Smooth muscle cell (in vitro differentiated cells): ENCODE measurements at regions not wholly inside any gene's neighbourhood (a gene's known extent, or its start where the extent isn't known, plus 50 kb on each side); places are given as distances from the start of the nearest gene placed in this dataset.

ENCODE experiments used
- DNase-seq: peaks from one replicate; lab custom pipeline; 2025; ENCODE audit not compliant: unreplicated experiment; lab: John Stamatoyannopoulos, UW
- H2AFZ ChIP-seq: fragments of 200-600 bp; sonication (generic); 2 replicates; pipeline ENCODE4 v1.6.0; 2016; ENCODE audit warnings: antibody characterized with exemption, low read depth, mild to moderate bottlenecking
- H3F3A ChIP-seq: fragments of 200-600 bp; sonication (generic); 2 replicates; pipeline ENCODE4 v1.6.0; 2017; ENCODE audit warnings: antibody characterized with exemption, low read depth
- H3K27ac ChIP-seq: fragments of 200-600 bp; sonication (generic); 2 replicates; pipeline ENCODE4 v1.5.1; 2016; ENCODE audit warnings: low read depth, mild to moderate bottlenecking
- H3K27me3 ChIP-seq: fragments of 200-600 bp; sonication (generic); 2 replicates; pipeline ENCODE4 v1.6.1; 2016; ENCODE audit warnings: low read depth, mild to moderate bottlenecking
- H3K36me3 ChIP-seq: fragments of 200-600 bp; sonication (generic); 2 replicates; pipeline ENCODE4 v1.5.1; 2016; ENCODE audit warnings: low read depth
- H3K4me1 ChIP-seq: fragments of 200-600 bp; sonication (generic); 2 replicates; pipeline ENCODE4 v1.5.1; 2016; ENCODE audit warnings: low read depth
- H3K4me2 ChIP-seq: fragments of 200-600 bp; sonication (generic); 2 replicates; pipeline ENCODE4 v1.6.0; 2016; ENCODE audit warnings: mild to moderate bottlenecking
- H3K4me3 ChIP-seq: fragments of 200-600 bp; sonication (generic); 2 replicates; pipeline ENCODE4 v1.5.1; 2016; ENCODE audit warnings: mild to moderate bottlenecking
- H3K79me2 ChIP-seq: fragments of 200-600 bp; sonication (generic); 2 replicates; pipeline ENCODE4 v1.6.0; 2016; ENCODE audit warnings: low read depth, mild to moderate bottlenecking
- H3K9ac ChIP-seq: fragments of 200-600 bp; sonication (generic); 2 replicates; pipeline ENCODE4 v1.6.0; 2016; ENCODE audit warnings: low read depth
- H3K9me3 ChIP-seq: fragments of 200-600 bp; sonication (generic); replicated peaks from 2 replicates; pipeline ENCODE4 v1.5.1; 2016; ENCODE audit warnings: low read depth
- H4K20me1 ChIP-seq: fragments of 200-600 bp; sonication (generic); 2 replicates; pipeline ENCODE4 v1.6.0; 2016; ENCODE audit warnings: low read depth
- WGBS: methylation state at CpG from one replicate; pipeline ENCODE4 v1.1.7; 2016; ENCODE audit warnings: low lambda C conversion rate; 5-methylcytosine and 5-hydroxymethylcytosine counted together
- TF ChIP-seq, protein P1 (sequence below): fragments of 200-600 bp; sonication (generic); IDR thresholded peaks from 2 replicates; pipeline ENCODE4 v1.5.1; 2017; ENCODE audit warnings: borderline replicate concordance, mild to moderate bottlenecking, antibody characterized with exemption; ENCODE audit not compliant: insufficient read depth, poor library complexity, severe bottlenecking

DNA sequence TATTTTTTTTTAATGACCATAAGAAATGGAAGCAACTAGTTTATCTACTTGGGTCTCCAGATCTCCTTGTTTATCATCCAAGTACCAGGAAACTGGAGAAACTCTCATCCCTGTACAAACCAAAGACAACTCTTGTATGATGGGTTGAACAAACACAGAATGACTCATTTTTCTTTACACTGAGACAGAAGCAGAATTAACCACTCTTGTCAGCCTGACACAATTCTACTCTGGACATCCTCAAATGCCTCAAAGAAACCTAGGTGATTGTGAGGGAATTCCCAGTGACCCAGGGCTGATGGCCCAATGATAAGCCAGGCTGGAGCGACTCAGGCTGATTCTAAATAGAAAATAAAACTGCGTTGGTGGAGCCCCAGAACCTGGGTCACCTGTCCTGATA is 151.5 kb downstream of the ZNF737 start:
- TF ChIP-seq, protein P1, sequence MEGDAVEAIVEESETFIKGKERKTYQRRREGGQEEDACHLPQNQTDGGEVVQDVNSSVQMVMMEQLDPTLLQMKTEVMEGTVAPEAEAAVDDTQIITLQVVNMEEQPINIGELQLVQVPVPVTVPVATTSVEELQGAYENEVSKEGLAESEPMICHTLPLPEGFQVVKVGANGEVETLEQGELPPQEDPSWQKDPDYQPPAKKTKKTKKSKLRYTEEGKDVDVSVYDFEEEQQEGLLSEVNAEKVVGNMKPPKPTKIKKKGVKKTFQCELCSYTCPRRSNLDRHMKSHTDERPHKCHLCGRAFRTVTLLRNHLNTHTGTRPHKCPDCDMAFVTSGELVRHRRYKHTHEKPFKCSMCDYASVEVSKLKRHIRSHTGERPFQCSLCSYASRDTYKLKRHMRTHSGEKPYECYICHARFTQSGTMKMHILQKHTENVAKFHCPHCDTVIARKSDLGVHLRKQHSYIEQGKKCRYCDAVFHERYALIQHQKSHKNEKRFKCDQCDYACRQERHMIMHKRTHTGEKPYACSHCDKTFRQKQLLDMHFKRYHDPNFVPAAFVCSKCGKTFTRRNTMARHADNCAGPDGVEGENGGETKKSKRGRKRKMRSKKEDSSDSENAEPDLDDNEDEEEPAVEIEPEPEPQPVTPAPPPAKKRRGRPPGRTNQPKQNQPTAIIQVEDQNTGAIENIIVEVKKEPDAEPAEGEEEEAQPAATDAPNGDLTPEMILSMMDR = no peak
- H3K4me3 ChIP-seq = no peak overlapping the region
- WGBS = 77% methylated on average over 2 of the region's 2 CpGs
- H3K36me3 ChIP-seq = no peaks in the 10 kb centered on the region
- H3K27me3 ChIP-seq = no peaks in the 10 kb centered on the region
- H3K4me2 ChIP-seq = no peak overlapping the region
- no peaks in the 10 kb centered on the region for H3K4me1 ChIP-seq
- H3K9ac ChIP-seq = no peak overlapping the region
- H3K79me2 ChIP-seq = no peaks in the 10 kb centered on the region
- no peak overlapping the region for H2AFZ ChIP-seq
- no peaks in the 10 kb centered on the region for H3F3A ChIP-seq
- H3K9me3 ChIP-seq = peaks cover 8% of the 10 kb centered on the region
- no peak for DNase-seq
- no peaks in the 10 kb centered on the region for H4K20me1 ChIP-seq
- no peak overlapping the region for H3K27ac ChIP-seq

DNA sequence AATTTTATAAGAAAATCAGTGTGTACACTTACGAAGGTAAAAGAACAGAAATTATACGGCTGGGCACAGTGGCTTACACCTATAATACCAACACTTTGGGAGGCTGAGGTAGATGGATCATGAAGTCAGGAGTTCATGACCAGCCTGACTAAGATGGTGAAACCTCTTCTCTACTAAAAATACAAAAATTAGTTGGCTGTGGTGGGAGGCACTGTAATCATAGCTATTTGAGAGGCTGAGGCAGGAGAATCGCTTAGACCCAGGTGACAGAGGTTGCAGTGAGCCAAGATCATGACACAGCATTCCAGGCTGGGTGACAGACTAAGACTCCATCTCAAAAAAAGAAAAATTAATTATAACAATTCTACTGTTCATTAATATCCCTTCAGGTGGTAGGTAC is 151.9 kb downstream of the ZNF737 start:
- H3K9me3 ChIP-seq = peaks cover 8% of the 10 kb centered on the region
- no peaks in the 10 kb centered on the region for H3K79me2 ChIP-seq
- no peak overlapping the region for H3K4me2 ChIP-seq
- 64% methylated on average over 3 of the region's 3 CpGs for WGBS
- no peaks in the 10 kb centered on the region for H3F3A ChIP-seq
- no peak overlapping the region for H3K9ac ChIP-seq
- no peak for DNase-seq
- no peaks in the 10 kb centered on the region for H3K27me3 ChIP-seq
- H3K36me3 ChIP-seq = peaks cover 1% of the 10 kb centered on the region
- TF ChIP-seq, protein P1 = no peak
- H3K4me1 ChIP-seq = no peaks in the 10 kb centered on the region
- no peak overlapping the region for H2AFZ ChIP-seq
- no peak overlapping the region for H3K27ac ChIP-seq
- no peaks in the 10 kb centered on the region for H4K20me1 ChIP-seq
- no peak overlapping the region for H3K4me3 ChIP-seq

GRCh38 chr19:20412846-20413245 is 152.7 kb downstream of the ZNF737 start:
- H2AFZ ChIP-seq = no peak overlapping the region
- no peak overlapping the region for H3K9ac ChIP-seq
- peaks cover 13% of the 10 kb centered on the region for H3K9me3 ChIP-seq
- TF ChIP-seq, protein P1 = no peak
- no peaks in the 10 kb centered on the region for H3K4me1 ChIP-seq
- no peaks in the 10 kb centered on the region for H3K79me2 ChIP-seq
- H3K36me3 ChIP-seq = peaks cover 7% of the 10 kb centered on the region
- no peaks in the 10 kb centered on the region for H3K27me3 ChIP-seq
- no peaks in the 10 kb centered on the region for H3F3A ChIP-seq
- H3K4me2 ChIP-seq = no peak overlapping the region
- no peak for DNase-seq
- no peak overlapping the region for H3K27ac ChIP-seq
- H3K4me3 ChIP-seq = no peak overlapping the region
- H4K20me1 ChIP-seq = no peaks in the 10 kb centered on the region

DNA sequence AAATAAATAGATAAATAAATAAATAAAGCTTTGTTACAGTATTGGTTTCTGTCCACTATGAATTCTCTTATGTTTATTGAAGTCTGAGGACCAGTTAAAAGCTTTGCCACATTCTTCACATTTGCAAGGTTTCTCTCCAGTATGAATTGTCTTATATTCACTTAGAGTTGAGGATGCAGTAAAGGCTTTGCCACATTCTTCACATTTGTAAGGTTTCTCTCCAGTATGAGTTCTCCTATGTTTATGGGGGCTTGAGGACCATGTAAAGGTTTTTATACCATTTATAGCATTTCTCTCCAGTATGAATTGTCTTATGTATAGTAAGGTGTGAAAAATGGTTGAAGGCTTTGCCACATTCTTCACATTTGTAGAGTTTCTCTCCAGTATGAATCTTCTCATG is 168.3 kb downstream of the ZNF737 start:
- H3K9me3 ChIP-seq = peaks cover 47% of the 10 kb centered on the region

More for the DNA sequence above, 168.3 kb downstream of the ZNF737 start:
- Histone ChIP-seq H4K20me1 (no peaks in the 10 kb centered on the region), H3K27ac (no peak overlapping the region), H3K4me3 (no peak overlapping the region), H3K36me3 (peaks cover 20% of the 10 kb centered on the region), H2AFZ (no peak overlapping the region), H3K79me2 (no peaks in the 10 kb centered on the region), H3K4me1 (no peaks in the 10 kb centered on the region), H3K4me2 (no peak overlapping the region), H3K27me3 (no peaks in the 10 kb centered on the region), H3F3A (no peaks in the 10 kb centered on the region), H3K9ac (no peak overlapping the region)
- TF ChIP-seq, protein P1 = no peak
- no peak for DNase-seq
